GM19324 (cell line): ENCODE measurements at regions not wholly inside any gene's neighbourhood (a gene's known extent, or its start where the extent isn't known, plus 50 kb on each side); places are given as distances from the start of the nearest gene placed in this dataset.

Source experiments
- ATAC-seq: cut with Tn5 transposase; IDR thresholded peaks from one replicate; pipeline ENCODE4 v1.9.1; 2021; ENCODE audit warnings: mild to moderate bottlenecking, moderate library complexity; ENCODE audit not compliant: unreplicated experiment, low FRiP score

DNA sequence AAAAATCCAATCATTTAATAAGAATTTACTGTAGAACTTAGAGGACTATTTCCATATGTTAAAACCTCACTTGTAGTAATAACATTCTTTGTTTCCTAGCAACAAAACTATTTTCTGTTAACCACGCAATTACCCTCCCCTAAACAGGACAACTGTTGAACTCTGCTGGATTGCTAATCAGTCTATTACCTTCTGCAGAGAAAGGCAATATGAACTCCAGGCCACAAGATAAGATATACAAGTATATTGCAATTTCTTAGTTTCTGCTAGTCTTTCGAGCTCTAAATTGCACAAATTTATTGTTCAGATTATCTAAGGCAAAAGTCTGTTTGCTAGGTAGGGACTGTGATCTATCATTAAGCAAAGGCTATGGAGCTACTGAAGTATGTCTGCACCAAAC, 920.1 kb upstream of the LRRN3 start:
- no peak for ATAC-seq

DNA sequence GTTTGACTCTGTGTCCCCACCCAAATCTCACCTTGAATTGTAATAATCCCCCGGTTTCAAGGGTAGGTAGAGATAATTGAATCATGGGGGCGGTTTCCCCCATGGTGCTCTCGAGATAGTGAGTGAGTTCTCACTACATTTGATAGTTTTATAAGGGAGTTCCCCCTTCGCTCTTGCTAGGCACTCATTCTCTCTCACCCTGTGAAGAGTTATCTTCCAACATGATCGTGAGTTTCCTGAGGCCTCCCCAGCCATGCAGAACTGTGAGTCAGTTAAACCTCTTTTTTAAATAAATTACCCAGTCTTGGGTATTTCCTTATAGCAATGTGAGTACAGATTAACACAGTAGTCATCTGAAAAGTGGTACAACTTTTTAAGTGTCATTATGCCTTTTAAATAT, 913.5 kb upstream of the LRRN3 start:
- no peak for ATAC-seq

DNA sequence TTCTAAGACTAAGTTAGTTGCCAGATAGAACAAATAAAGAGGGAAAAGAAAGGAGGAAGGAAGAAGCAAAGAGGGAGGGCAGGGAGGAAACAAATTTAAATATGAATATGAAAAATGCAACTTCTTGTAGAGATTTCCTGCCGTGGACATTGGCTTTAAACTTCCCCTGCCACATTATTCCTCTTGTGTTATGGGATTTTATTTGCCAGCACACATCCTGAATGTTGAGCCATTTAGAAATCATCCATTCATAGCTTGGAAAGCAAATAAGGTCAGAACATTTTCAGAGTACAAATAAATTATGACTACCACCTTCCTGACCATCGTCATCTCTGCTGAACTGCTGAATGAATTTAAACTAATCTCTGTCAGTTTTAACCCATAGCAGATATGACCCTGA, 911.9 kb upstream of the LRRN3 start:
- ATAC-seq, result no peak

DNA sequence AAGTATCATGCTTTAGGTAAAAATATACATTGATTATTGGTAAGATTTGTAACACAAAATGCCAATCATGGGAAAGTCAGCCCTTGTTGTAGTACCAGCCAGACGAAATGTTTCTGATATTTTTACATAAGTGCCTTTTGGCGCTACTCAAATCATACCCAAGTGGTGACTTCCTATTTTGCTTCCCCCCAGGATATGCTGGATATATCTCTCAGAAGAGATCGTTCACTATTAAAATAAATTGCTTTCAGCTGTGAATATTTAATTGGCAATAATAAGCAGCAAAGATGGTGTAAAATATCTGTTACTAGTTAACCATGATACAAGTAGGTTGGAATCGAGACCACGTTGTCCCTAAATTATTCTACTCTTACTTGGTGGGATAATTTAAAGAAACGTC, 909.2 kb upstream of the LRRN3 start:
- ATAC-seq, result no peak

DNA sequence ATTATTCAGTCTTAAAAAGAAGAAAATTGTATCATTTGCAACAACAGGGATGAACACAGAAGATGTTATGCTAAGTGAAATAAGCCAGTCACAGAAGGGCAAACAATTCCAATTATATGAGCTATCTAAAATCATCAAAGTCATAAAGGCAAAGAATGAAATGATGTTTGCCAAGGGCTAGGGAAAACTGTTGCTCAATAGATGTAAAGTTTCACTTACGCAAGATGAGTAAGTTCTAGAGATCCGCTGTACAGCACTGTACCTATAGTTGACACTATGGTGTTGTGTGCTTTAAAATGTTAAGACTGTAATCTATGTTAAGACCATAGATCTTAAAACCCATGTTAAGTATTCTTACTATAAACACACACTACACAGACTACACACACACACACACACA, 904.6 kb upstream of the LRRN3 start:
- no peak for ATAC-seq

DNA sequence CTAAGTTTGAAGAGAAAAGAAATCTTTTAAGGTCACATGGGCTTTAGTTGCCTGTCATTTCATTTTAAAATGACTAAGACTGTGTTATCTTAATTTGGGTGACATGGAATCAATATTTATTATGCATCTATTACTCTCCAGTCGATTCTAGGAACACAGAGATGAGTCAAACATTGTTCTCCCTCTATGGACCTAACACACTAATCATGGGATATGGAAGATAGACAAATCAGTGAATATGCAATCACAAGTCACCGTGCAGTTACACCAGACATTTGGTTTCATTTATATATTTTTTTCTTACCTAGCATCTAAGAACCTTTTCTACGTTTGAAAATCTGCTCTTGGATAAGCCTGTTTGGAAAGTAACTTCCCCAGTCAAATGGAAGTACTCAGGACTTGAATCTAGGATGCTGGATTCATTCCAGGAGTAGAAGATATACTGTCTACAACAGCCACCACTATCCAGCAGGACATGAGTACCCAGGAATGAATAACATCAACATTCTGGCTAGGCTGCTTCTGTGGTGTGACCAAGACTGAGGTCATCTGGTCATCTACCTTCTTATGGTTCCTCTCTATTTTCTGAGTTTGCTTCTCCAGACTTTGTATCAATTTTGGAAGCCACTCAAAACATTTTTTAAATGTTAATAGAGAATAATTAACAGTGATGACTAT, 902.9 kb upstream of the LRRN3 start:
- no peak for ATAC-seq

DNA sequence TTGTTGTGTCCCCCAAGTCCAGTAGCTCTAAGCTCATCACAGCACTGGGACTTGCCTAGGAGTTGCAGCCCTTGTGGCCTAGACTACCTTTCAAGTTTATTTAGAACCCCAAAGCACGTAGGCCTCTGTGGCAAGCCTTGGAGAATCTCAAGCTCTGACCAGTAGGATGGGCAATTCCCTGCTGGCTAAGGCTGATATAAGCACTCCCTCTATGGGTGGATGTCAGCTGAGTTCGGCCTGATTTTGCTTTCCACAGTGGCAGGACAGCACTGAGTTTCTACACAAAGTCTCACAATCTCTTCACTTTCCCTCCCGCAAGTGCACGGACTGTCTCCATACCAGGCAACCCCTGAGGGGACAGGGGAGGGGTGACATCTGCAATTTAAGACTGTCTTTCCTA, 886.4 kb upstream of the LRRN3 start:
- ATAC-seq, result no peak

DNA sequence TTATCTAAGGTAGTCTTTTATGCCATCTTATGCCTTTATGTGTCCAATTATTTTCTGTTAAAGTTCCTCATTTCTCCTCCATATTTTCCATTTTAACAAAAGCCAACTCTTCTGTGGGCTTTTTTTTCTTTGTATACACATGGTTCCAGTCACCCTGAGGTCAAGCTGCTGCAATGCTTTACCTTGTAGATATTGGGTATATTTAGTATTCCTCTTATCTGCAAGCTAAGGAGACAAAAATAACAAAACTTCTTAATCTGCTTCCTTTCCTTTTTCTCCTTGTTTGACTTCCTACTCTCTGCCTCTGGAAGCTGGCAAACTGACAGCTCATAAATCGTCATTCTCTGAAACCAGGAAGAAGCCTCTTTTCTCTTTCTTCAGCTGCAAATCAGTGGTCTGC, 885.0 kb upstream of the LRRN3 start:
- ATAC-seq, result no peak

DNA sequence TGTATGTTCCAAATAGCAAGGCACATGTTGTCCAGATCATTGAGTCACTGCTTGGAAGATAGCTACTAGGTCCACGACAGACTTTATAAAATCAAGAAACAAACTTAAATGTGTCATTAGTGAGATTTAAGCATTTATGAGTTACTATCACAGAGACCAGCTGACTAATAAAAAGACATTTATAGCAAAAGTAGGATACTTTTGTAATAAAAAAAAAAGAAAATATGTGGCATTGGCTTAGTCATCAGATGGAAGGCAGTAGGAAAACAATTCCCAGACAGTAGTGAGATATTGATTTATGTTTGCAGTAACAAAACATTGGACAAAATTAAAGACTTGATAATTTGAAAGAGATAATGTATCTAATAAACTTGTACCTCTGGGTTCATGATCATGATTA, 881.0 kb upstream of the LRRN3 start:
- ATAC-seq, result no peak

DNA sequence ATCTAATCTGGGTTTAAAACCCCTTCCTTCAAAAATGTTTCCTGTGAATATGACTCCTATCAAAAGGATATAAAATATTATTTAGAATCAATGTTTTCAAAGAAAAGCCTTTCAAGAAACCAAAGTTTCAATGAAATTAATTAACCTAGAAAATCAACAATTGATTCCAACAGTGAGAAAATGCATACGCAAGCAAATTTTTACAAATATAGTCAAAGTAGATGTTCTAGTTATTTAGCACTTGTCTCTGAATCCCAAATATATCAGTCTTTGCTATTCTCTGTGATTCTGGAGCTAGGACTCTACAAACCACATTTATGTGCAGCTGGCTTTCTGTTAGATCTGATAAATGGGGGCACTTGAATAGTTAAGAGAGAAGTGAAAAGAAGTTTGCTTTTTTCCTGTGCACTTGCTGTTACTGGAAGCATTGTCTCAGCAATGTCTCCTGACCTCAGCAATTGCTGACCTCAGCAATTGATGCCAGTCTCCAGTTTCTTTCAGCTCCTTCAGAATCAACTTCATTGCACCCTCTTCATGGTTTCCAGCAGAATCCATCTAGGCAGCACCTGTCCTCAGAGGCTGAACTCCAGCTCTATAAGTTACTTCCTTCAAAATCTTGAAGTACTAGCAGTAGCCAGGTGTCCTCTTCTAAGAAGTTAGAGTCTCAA, 879.9 kb upstream of the LRRN3 start:
- no peak for ATAC-seq

DNA sequence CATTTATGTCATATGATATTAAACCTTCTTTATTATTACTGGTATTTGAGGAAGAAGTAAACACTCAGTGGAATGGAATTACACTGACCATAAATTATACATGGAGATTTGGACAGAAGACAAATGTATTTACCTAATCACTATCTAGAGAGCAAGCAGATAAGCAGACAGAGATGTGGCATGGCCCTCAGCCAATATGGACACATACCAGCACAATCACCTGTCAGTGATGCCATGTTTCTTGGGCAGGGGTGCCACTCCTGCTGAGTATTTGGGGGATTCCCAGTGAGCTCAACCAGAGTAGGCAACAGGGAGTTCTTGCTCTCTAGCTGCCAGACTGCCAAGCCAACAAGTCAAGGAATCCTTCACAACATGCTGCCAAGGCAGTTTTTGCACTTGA, 866.3 kb upstream of the LRRN3 start:
- ATAC-seq, result no peak

DNA sequence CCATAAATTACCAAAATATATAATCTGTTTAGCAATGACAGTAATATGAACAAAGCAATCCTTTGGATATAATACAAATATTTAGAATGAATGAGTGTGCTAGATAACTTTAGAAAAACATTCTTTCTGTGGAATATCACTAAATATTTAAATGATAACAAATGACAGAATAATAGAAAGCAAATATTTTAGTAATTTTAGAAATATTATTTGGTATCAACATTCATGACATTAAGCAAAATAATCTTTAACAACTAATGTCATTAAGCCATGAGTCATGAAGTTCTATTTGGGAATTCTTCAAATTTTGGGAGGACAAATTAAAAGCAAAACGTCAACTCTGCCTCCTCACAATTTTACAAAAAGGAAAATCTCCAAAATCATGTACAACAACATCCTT, 844.8 kb upstream of the LRRN3 start:
- no peak for ATAC-seq

DNA sequence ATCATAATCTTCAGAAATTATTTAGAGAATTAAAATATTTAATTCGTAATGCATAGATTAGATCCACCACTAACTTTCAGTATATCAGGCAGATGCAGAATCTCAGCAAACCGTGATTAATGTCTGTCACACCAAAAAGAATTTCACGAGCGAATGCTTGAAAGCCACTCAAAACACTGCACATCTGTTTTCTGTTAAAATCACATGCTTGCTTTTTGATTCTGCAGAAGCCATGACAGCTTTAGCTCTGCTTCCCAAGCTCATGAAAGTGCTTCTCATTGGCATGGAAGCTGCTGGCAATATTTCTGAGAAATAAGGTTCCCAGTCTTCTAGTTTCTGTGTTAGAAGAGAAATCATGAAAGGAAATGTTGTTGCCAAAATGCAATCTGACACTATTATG, 837.8 kb upstream of the LRRN3 start:
- no peak for ATAC-seq

DNA sequence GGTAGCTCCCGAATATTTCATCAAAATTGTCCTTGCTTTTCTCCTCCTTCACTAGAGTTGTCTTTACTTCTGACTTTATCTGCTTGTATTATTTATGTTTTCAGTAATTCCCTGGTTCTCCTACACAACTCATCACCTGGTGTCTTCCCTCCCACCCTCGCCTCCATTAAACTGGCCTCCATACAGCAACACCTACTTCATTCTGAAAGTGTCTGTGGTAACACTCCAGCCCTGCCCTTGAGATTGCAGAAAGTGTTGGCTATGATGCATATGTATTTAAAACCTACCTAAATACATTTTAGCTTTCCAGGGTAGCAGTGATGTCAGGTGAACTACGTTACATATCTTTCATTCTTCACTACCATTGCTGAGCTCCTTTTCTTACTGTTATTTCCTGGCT, 833.3 kb upstream of the LRRN3 start:
- no peak for ATAC-seq

DNA sequence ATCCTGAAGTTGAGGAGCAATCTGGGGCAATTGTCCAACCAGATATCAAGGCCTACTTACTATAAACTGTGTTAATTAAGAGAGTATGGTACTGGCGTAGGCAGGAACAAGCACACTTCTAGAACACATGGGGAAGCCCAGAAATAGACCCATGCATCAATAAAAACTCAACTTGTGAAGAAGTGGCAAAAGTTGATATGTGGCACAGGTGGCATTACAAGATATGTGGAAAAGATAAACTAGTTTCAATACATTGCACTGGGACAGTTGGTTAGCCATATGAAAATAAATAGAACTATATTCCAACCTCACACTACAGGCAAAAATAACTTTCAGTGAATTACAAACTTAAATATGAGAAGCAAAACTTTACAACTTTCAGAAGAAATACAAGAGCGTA, 828.7 kb upstream of the LRRN3 start:
- no peak for ATAC-seq

DNA sequence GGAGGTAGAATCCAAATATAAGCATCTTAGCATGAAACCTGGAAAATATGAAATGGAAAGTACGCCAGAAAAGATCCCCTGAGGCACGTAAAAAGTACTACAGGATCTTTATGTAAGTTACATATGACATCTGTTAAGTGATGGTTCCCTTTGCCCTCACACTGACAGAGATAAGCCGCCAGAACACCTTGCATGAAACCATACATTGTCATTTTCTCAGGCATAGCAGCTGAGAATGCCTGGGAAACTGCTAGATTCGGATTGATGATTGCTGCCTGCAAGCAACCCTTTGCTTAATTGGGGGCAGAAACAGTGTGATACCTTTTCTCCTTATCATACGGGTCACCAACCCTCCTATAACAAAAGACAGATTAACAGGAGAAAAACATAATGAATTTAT, 826.6 kb upstream of the LRRN3 start:
- ATAC-seq, result no peak

DNA sequence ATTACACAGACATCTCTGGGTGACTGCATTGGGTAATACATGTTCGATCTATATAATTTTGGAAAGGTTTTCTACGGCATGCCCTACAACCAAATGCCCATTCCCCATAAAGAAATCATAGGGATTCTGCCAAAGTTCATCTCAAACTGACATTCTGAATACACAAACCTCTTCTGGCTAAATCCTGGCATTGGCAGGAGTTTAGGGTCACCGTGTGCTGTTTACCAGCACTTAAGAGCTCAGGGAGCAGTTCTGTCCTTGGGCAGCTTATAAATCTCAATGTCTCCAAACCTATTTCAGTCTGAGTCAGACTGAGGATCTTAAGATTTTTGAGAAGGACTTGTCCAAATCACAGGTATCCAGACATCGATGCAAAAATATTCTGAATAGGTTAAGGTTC, 809.6 kb upstream of the LRRN3 start:
- ATAC-seq, result no peak

DNA sequence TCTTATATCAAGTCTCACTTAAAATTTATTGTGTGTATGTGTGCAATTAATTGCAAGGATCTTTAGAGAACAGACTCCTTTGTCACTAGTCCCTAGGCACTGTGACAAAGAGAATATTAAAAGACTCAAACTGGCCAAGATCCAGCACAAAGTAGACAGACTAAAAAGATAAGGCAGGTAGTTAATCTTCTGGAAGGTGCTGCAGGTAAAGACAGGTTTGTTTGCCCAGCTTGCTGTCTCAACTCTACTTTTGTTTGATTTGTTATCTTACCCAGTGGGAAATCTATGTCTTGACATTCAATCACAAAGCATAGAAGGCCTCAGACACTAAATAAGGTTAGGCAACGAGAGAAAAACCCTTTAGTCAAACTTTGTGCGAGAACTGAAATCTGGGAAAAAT, 807.9 kb upstream of the LRRN3 start:
- no peak for ATAC-seq

DNA sequence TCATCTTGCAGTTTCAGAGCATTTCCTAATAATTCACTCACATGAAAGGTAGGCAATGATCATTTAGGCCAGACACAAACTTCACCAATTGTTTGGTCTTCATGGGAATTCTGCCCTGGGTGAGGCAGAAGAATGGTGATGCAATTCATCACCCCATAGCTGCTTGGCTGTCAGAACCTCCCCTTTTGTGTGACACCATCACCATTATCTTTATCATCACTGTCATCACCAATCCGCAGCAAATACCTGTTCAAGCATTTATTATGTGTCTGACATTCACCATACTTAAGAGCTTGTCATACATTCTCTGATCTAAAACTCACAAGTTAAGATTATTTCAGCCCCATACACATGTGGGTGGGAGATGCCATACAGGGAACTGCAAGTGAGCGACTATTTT, 799.5 kb upstream of the LRRN3 start:
- no peak for ATAC-seq

DNA sequence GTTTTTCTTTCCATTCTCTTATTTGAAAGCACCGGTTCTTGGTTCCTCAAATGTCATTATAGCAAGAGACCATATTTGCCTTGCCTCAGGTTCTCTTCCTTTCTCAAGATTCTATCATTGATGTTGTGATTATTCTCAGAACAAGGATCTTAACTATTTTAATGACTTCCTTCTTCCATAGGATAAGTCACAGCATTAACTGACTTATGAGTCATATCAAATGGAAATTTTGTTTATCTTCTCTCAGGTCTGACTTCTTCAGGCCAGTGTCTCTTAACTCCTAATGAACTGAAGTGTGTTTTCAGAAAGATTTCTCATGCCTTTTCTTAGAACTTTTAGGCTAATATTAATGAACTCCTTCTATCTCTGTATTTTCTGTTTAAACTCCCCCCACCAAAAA, 794.6 kb upstream of the LRRN3 start:
- no peak for ATAC-seq

DNA sequence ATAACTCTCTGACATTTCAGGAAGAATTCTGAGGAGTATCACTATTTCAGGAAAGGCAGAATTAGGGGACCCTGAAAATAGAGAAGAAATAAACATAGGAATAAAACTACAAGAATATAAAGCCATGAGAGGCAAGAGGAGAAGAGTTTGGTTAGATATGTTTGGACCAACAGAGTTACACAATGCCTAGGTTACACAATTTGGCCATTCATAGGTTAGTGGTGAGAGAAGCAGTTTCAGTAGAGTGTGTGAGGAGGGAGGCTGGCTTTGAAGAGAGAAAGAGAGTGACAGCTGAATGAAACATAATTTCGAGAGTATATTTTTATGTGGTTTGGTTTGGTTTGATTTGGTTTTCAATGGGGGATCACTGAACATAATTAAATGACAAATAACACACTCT, 783.2 kb upstream of the LRRN3 start:
- no peak for ATAC-seq

DNA sequence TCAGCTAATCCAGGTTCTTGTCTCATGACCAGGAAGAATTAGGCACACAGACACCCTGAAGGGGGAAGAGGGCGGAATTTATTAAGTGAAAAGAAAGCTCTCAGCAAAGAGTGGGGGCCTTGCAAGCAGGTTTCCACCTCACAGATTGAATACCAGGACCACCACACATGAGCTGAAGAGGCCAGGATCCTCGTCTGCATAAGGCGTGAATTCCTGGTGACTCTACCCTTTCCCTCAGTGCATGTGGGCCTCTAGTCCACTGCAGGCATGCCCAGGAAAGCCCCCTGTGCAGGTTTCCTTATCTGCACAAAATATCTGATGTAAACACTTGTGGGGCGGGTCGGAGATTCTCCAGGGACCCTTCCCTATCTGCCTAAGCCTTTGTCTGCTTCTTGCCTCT, 782.1 kb upstream of the LRRN3 start:
- ATAC-seq, result no peak

DNA sequence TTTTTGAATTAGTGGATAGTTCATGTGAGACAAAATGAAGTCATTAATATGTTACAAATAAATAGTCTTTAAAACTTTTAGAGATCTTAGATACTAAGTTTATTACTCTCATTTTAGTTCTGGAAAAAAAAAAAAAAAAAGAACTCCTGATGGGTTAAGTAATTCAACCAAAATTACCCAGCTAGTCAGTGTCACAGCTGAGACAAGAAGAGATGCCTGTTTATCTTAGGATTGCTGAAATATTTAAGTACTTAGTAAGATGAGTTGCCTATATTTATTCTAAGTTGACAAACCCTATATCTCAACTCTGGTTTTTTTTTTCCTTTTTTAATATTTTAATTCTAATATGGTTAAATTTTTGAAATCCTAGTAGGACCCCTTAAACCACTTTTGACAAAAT, 781.0 kb upstream of the LRRN3 start:
- no peak for ATAC-seq
